ENCODE measurements at regions not wholly inside any gene's neighbourhood (a gene's known extent, or its start where the extent isn't known, plus 50 kb on each side); places are given as distances from the start of the nearest gene placed in this dataset.
A peak's percentile ranks its signal among the peaks of the same experiment; 100 is the strongest.

DNA sequence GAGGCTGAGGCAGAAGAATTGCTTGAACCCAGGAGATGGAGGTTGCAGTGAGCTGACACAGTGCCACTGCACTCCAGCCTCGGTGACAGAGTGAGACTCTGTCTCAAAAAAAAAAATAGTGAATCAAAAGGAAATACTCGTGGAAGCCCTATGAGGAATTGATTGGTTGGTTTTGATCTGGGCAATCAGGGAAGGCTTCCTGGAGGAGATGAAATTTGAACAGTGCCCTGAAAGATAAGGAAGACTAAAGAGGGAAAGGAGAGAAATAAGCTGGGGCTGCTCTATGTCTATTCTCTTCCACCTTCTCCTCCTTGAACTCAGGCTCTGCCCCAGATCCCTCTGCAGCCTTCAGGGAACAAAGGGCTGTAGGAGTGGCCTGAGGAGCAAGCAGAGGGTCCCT, 54.1 kb downstream of the IRF2BPL start:
- no peaks in the 10 kb centered on the region for H3K9me3 Mint-ChIP-seq
- H3K4me3 Mint-ChIP-seq = no peak overlapping the region
- TF ChIP-seq, protein P1, sequence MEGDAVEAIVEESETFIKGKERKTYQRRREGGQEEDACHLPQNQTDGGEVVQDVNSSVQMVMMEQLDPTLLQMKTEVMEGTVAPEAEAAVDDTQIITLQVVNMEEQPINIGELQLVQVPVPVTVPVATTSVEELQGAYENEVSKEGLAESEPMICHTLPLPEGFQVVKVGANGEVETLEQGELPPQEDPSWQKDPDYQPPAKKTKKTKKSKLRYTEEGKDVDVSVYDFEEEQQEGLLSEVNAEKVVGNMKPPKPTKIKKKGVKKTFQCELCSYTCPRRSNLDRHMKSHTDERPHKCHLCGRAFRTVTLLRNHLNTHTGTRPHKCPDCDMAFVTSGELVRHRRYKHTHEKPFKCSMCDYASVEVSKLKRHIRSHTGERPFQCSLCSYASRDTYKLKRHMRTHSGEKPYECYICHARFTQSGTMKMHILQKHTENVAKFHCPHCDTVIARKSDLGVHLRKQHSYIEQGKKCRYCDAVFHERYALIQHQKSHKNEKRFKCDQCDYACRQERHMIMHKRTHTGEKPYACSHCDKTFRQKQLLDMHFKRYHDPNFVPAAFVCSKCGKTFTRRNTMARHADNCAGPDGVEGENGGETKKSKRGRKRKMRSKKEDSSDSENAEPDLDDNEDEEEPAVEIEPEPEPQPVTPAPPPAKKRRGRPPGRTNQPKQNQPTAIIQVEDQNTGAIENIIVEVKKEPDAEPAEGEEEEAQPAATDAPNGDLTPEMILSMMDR (IDR thresholded peaks at IDR 0.05; ENCODE audit: unreplicated experiment in 3 of 3) = no peak
- H3K27me3 Mint-ChIP-seq (ENCODE audit: low read depth) = no peaks in the 10 kb centered on the region
- H3K36me3 Mint-ChIP-seq (ENCODE audit: low read depth) = no peaks in the 10 kb centered on the region
- peaks cover 36% of the 10 kb centered on the region for H3K4me1 Mint-ChIP-seq
- H3K27ac Mint-ChIP-seq = peak overlapping the region; percentile 90 to 96 (median 94)

GRCh38 chr14:76971549-76971948, 57.0 kb downstream of the IRF2BPL start:
- no peaks in the 10 kb centered on the region for H3K27me3 Mint-ChIP-seq (ENCODE audit: low read depth)
- H3K36me3 Mint-ChIP-seq (ENCODE audit: low read depth) = no peaks in the 10 kb centered on the region
- no peaks in the 10 kb centered on the region for H3K9me3 Mint-ChIP-seq
- H3K4me1 Mint-ChIP-seq = peaks cover 32% of the 10 kb centered on the region
- peak overlapping the region; percentile 47 to 92 (median 83) for H3K27ac Mint-ChIP-seq
- TF ChIP-seq, protein P1 (IDR thresholded peaks at IDR 0.05; ENCODE audit: unreplicated experiment in 3 of 3) = no peak
- no peak overlapping the region for H3K4me3 Mint-ChIP-seq

DNA sequence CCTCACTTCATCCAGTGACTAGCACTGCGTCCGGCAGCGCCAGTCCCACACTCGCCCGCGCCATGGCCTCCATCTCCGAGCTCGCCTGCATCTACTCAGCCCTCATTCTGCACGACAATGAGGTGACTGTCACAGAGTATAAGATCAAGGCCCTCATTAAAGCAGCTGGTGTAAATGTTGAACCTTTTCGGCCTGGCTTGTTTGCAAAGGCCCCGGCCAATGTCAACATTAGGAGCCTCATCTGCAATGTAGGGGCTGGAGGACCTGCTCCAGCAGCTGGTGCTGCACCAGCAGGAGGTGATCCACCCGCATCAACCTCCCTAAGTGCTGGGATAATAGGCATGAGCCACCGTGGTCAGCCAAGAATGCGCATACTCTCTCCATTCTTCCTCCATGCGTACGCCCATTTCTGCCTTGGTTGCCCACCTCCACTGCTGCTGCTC, 59.9 kb downstream of the IRF2BPL start:
- Mint-ChIP-seq H3K4me1 (peaks cover 30% of the 10 kb centered on the region), H3K27me3 (ENCODE audit: low read depth) (no peaks in the 10 kb centered on the region), H3K9me3 (no peaks in the 10 kb centered on the region), H3K36me3 (ENCODE audit: low read depth) (no peaks in the 10 kb centered on the region), H3K27ac (peak overlapping the region; percentile 1 to 79 (median 73)), H3K4me3 (no peak overlapping the region)
- TF ChIP-seq, protein P1 (IDR thresholded peaks at IDR 0.05; ENCODE audit: unreplicated experiment in 3 of 3) = no peak

DNA sequence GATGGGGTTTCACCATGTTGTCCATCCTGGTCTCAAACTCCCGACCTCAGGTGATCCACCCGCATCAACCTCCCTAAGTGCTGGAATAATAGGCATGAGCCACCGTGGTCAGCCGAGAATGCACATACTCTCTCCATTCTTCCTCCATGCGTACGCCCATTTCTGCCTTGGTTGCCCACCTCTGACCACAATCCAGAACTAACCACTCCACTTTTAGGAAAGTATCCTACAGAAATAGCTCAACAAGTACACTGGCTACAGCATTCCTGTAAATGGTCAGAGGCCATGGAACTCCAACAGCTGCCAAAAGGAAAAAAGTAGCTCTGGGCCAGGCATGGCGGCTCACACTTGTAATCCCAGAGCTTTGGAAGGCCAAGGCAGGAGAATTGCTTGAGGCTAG, 60.7 kb downstream of the IRF2BPL start:
- H3K36me3 Mint-ChIP-seq (ENCODE audit: low read depth) = no peaks in the 10 kb centered on the region
- peaks cover 36% of the 10 kb centered on the region for H3K4me1 Mint-ChIP-seq
- no peaks in the 10 kb centered on the region for H3K27me3 Mint-ChIP-seq (ENCODE audit: low read depth)
- no peak overlapping the region for H3K4me3 Mint-ChIP-seq
- TF ChIP-seq, protein P1 (IDR thresholded peaks at IDR 0.05; ENCODE audit: unreplicated experiment in 3 of 3) = no peak
- no peaks in the 10 kb centered on the region for H3K9me3 Mint-ChIP-seq
- H3K27ac Mint-ChIP-seq = peak overlapping the region; percentile 1 to 60 (median 36)

DNA sequence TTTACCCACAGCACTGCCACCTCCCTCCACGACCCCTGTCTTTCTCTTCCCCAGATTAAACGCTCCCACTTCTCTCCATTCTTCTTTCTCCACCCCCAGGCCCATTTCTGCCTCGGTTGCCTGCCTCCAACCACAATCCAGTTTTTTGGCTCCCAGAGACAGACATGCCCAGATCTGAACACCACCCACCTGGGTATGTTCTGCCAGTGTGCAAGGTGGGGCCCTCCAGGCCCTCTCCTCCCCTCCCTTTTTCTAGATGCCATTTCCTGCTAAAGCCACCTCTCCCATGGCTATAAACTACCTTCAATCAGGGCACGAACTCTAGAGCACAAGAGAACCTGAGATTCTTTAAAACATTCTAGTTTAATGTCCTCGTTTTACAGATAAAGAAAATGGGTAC, 63.3 kb downstream of the IRF2BPL start:
- Mint-ChIP-seq H3K4me3 (peak overlapping the region in 1 of 3 experiments; percentile 3), H3K4me1 (peaks cover 48% of the 10 kb centered on the region), H3K36me3 (ENCODE audit: low read depth) (no peaks in the 10 kb centered on the region), H3K27ac (peak overlapping the region; percentile 15 to 95 (median 50)), H3K27me3 (ENCODE audit: low read depth) (peaks cover 5% of the 10 kb centered on the region), H3K9me3 (no peaks in the 10 kb centered on the region)
- TF ChIP-seq, protein P1 (IDR thresholded peaks at IDR 0.05; ENCODE audit: unreplicated experiment in 3 of 3) = no peak

DNA sequence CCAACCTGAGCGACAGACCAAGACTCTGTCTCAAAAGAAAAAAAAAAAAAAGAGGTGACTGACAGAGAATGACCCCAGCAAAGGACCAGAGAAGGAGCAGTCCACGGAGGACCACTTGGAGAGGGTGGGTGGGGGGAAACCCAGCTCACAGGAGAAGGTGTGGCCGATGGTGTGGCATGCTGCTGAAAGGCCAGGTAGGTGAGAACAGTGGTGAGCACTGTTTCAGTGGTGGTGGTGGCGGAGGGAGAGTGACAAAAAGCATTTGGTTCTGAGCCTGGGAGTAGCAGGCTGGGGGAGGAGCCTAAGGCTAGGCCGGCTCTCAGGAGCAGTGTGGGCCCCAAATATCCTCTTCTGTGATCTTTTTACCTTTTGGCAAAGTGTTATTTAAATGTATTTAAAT, 63.8 kb downstream of the IRF2BPL start:
- Mint-ChIP-seq H3K4me1 (peaks cover 52% of the 10 kb centered on the region), H3K9me3 (no peaks in the 10 kb centered on the region), H3K27ac (peak overlapping the region; percentile 15 to 95 (median 50)), H3K4me3 (no peak overlapping the region), H3K36me3 (ENCODE audit: low read depth) (no peaks in the 10 kb centered on the region), H3K27me3 (ENCODE audit: low read depth) (peaks cover 5% of the 10 kb centered on the region)
- TF ChIP-seq, protein P1 (IDR thresholded peaks at IDR 0.05; ENCODE audit: unreplicated experiment in 3 of 3) = no peak
